MM.1S (cell line): ENCODE measurements at regions not wholly inside any gene's neighbourhood (a gene's known extent, or its start where the extent isn't known, plus 50 kb on each side); places are given as distances from the start of the nearest gene placed in this dataset.

Experiments used
- EZH2 ChIP-seq: fragments of 300-600 bp; sonication (generic); optimal IDR thresholded peaks from 2 replicates; pipeline ENCODE3; 2017; ENCODE audit warnings: low read depth, mild to moderate bottlenecking, antibody characterized with exemption, low read length, mixed read lengths
- EZH2phosphoT487 ChIP-seq: fragments of 300-600 bp; sonication (generic); IDR thresholded peaks from 2 replicates; pipeline ENCODE4 v1.6.1; 2018; ENCODE audit warnings: antibody characterized with exemption, low read length
- TF ChIP-seq, protein P1 (sequence below): fragments of 300-600 bp; sonication (generic); IDR thresholded peaks from 2 replicates; pipeline ENCODE4 v1.5.1; 2016; ENCODE audit warnings: antibody characterized with exemption, low read length, mixed read lengths

DNA sequence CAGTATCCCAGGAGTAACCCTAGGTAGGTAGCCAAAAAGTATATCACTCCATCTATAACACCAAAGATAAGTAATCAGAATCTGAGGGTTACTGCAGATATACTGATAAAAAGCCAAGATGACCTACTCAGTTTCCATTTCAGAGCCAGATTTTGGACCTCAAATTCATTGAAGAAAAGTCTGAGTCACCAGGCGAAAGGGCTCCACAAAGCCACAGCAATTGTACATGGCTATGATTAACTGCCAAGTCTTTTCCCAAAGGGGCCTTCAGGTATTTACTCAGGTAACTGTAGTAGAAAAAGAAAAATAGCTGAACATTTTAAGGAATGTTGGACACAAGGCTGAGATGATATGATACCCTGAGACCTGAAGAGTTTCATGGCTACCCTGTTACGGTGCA lies 75.6 kb upstream of the KCNH7 start:
- TF ChIP-seq, protein P1, sequence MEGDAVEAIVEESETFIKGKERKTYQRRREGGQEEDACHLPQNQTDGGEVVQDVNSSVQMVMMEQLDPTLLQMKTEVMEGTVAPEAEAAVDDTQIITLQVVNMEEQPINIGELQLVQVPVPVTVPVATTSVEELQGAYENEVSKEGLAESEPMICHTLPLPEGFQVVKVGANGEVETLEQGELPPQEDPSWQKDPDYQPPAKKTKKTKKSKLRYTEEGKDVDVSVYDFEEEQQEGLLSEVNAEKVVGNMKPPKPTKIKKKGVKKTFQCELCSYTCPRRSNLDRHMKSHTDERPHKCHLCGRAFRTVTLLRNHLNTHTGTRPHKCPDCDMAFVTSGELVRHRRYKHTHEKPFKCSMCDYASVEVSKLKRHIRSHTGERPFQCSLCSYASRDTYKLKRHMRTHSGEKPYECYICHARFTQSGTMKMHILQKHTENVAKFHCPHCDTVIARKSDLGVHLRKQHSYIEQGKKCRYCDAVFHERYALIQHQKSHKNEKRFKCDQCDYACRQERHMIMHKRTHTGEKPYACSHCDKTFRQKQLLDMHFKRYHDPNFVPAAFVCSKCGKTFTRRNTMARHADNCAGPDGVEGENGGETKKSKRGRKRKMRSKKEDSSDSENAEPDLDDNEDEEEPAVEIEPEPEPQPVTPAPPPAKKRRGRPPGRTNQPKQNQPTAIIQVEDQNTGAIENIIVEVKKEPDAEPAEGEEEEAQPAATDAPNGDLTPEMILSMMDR: no peak
- no peak for TF ChIP-seq EZH2phosphoT487
- TF ChIP-seq EZH2: no peak
